Hematopoietic multipotent progenitor cell treated with erythropoietin and hydrocortisone succinate and interleukin-3 and kit ligand, for 15 days (in vitro differentiated cells): ENCODE measurements at regions not wholly inside any gene's neighbourhood (a gene's known extent, or its start where the extent isn't known, plus 50 kb on each side); places are given as distances from the start of the nearest gene placed in this dataset.
"Not testable (repeated sequence)": the region's sequence is repeated elsewhere in the genome, so short reads cannot be mapped to it uniquely, and the experiment has no call there.

Source experiments
- DNase-seq: peaks from one replicate; pipeline ENCODE4 v3.0.0-alpha.2; 2015; ENCODE audit warnings: low spot score

DNA sequence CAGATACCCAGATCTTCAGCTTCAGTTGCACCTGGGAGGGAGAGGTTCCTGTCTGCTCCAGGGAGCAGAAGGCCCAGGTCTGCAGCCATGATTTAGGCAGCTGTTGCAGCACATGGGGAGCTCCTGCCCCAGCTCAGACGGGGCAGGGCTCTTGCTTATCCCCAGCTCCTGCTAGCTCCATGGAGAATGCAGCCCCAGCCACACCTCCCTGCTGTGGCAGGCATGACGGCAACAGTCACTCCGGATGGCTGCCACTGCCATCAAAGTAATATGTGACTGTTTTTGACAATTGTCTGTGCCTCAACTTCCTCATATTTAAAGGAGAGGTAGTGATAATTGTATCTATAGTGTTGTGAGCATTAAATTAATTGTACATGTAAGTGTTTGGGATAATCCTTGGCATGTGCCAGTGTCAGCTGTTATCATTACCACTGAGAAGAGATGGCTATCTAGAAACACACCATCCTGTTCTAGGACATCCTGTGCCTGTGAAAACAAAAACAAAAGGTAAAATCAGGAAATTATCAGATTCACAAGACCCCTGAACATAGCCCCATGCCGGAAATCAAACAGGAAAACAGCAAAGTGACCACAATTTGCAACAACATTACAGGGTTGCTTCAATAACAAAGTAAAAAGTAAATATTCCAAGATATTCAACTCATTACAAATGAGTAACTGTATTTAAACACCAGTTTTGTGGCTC, 1048.8 kb upstream of the ACO1 start:
- no peak for DNase-seq

DNA sequence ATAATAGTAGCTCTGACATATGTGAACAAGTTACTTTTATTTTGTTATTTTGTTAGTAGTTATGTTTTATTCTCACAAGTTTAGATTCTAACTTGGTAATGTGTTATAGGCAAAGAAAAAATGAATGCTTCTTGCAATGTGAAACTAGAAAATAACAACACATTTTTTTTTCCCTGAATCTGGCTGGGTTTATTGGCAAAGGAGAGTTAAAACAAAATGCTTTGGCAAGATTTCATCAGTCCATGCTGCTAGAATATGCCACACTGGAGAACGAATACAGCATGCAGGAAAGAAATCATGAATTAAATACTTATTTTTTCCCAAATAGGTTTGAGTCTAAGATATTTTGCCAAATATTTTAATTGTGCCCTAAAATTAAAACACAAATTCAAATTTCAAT, 1048.1 kb upstream of the ACO1 start:
- no peak for DNase-seq

DNA sequence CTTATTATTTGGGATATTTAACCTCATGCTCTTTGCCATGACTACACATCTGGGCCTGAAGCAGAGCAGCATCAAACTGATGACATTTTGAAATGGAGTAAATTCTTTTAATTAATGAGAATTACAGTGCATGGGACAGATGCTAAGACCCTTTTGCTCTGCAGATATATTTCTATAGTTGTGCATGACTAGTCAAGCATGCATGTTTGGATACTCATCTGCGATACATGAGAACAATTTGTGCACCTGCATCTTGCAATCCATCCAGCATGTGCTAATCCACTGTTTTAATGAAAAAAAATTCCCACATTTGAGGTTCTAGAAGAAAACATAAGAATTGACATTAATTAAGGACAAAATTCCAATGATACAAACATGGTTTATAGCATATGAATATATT, 1047.6 kb upstream of the ACO1 start:
- no peak for DNase-seq

DNA sequence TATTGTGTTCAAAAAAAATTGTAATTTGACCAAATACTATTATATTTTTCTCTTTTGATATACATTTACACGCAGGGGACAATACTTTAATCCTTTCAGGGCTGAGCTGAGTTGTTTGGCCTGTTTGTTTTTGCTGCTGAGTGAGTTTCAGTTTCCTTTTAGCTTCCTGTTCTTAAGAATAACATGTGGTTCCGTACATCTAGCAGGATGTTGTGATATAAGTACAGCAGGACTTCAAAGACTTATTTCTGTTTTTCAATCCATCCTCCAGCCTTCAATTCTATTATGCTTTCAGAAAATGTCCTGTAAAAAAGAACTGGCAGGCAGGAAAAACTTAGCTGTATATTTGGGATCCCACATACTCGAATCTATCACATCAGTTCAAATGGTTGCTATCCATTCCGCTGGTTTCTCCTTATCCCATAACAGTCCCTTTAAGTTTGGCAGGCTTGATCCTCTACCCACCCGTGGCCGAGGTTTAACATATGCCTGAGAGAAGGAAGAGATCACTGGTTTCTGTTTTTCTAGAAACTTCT, 1037.3 kb upstream of the ACO1 start:
- DNase-seq: no peak

DNA sequence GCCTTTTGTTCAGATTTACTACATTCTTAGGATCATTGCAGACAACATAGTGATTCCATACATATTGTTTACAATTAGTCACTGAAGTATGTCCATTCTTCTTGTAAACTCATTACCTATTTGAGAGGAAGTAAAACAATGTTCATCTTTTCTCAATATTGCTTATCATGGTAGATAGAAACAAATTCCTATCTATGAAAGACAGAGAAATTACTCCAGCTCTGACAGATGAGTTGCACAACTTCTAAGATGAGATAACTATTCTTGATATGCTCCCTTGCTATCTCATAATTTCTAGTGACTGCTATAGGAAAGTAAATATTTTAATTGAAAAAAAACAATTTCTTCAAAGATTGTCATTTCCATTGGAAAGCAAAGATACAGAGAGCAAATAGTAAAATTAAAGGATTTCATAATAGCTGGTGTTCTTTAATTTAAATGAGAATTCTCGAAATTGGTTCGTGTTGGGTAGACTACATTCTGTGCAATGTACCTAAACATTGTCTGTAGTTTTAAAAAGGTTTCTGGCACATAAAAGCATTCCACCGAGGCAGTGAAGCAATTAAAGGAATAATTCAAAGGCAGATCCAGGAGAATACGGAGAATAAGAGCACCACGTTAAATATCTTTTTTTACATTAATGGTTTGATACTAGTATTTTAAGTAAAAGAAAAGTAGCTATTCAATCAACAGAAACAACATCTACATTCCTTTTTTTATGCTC, 1029.1 kb upstream of the ACO1 start:
- DNase-seq: no peak

DNA sequence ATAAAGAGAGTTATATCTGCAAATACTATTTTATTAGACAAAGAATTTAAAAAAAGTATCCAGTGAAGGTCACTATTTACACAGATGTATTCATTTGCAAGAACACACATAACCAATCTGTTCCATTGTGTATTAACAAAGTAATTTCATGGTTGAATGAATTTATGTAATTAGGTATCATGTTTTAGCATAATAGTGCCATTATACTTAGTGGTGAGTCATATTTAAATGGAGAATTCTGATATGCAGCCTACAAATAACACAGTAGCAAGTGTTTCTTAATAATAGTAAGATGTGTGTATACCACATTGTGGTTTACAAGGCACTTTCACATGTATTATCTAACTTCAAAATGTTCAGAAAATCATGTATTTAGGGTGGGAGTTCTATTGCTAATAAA, 1028.5 kb upstream of the ACO1 start:
- DNase-seq: no peak

DNA sequence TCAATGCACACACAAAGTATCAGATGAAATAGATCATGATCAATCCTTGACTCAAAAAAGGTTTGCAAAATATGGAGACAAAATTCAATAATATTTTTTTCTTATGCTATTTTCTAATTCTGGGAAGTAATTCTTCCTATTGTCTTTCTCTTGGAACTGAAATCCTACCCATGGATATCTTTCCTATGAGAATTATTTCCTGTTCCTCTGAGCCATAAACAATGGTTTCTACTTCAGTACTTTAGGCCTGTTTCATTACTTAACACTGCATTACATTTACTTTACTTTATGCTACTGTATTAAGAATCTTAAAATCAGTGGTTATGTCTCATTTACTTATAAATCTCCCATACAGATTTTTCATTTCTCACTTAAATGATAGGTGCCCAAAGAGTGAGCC, 1025.4 kb upstream of the ACO1 start:
- no peak for DNase-seq

DNA sequence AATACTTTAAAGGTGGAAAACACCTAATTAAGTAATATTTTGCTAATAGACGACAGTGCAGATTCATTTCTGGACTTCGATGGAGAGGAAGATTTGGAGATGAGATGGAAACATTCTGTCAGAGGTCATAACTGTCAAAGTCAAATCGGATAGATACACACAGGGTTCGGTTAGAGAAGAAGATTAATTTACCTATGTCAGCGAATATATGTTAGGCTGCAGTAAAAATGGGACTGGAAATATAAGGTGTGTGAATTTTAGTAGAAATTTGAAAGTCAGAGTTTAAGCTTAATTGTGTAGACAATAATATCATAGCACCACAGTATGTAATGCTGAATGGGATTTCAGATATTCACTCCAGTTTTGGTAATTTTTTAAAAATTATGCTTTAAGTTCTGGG, 1020.3 kb upstream of the ACO1 start:
- DNase-seq: no peak

DNA sequence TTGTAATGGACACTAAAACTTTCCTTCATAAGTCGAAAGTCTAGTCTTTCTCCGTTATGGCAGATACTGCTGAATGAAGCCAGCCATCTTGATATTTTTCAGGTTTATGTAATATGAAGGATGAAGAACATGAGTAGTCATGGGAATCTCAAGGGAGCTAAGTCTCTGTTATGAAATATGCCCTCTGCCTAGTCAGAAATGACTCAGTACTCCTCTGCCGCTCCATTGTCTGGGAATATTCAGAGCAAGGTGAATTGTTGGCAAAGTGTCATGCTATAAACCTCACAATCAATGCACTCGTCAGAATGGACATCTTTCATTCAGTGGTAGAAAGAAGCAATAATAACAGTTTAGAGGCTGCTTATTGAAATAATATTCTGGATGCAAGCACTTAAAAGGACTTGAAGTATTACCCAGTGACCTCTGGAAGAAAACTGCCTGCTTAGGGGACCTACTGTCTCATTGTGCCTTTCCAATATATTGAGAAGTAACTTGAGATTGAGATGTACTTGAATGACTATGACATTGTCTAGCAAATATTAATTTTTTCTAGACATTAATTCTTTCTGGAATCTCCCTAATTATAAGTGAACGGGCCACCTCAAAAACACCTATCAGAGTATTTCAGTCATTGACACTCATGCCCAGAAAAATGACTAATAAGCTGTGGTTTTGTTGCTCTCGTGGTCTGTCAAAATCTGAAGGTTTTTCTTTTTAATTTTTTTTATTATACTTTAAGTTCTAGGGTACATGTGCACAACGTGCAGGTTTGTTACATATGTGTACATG, 1011.5 kb upstream of the ACO1 start:
- no peak for DNase-seq

DNA sequence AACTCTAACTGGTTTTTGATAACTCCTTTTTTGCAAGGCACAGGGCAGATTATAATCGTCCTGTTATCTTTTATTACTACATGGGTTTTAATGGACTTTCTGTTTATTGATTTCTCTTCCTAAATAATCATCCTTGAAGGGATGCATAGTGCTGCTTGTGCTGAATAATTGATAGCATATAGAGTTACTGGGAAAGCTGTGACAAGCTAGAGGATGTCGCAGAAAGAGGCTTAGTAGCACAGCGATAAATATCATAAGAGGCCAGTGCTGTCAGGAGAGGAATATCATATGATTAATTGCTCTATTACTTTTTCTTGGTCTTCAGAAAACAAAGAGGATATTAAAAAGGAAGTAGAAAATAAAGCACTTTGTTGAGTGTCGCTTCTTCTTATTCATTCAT, 1007.1 kb upstream of the ACO1 start:
- DNase-seq: no peak

DNA sequence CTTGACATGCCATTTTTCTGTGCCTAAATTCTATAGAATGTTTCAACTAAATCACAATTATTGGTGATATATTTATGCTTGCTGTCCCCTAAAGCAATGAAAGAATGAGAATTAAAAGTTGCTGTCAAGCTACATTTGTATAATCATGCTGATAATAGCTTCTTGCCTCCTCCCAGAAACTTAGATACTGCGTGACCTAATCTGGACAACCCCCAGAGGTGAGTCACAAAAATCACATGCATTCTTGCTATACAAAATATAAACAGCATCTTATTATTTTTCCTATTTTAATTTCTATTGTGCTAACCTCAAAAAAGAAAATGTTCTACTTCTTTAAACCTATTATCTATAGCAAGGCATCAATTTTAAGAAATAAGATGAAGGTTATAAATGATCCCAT, 995.8 kb upstream of the ACO1 start:
- no peak for DNase-seq

DNA sequence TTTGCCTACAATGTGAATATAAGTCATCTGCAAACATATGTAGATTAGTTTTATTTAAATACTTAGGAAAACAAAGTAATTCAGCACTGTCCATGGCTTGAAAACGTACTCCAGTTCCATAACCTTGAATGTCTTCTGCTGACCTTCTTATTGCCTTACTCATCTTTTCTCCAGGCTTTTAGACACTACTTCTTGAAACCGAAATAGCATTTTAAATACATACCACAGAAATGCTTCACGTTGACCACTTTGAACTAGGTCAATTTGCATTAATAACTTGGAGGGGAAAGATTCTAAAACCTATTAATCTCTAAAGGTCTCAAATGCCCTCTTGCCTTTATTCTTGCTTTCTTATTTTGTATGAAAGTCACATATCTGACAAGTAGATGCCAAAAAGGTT, 995.4 kb upstream of the ACO1 start:
- DNase-seq: no peak

DNA sequence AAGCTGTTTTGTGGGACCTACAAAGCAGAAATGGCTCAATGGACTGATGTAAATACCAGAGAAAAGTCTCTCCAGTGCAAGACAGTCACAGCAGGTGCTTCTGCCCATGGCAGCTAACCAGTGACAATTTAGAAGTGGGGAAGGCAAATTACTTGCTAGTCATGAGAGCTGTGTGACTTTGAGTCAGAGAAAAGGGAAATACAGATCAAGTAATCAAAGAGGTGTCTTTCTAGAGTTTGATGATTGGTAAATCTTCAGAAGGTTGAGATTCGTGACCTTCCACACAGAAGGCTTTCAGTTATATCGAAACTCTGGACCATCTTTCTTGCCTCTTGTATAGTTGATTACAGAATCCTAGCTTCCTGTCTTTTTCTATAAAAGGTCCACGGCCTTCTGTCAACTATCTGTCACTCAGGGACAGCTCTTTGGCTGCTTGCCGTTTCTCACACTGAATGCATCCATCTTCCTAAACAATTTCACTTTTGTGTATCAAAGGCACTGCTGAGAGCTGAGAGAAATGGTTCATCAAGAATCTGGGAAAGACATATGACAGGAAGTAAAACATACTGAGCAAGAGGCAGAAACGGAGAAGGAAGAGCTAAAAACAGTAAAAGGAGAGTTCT, 993.9 kb upstream of the ACO1 start:
- DNase-seq: no peak

DNA sequence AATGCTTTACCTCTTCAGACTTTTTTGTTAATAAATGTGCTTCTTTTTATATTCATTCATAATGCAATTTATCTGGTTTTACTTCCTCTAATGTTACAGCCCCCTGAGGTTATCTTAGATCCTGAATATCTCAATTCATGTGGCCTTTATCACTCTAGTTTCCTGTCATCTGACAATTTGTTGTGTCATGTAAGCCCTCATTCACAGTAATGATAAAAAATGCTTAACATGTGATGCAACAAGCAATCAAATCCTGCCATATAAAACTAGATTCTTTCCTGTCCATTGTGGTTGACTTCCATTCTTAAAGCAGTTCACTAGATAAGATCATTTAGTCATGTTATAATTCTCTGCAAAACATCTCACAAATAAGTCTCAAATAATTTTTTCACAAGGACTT, 991.2 kb upstream of the ACO1 start:
- DNase-seq: no peak

DNA sequence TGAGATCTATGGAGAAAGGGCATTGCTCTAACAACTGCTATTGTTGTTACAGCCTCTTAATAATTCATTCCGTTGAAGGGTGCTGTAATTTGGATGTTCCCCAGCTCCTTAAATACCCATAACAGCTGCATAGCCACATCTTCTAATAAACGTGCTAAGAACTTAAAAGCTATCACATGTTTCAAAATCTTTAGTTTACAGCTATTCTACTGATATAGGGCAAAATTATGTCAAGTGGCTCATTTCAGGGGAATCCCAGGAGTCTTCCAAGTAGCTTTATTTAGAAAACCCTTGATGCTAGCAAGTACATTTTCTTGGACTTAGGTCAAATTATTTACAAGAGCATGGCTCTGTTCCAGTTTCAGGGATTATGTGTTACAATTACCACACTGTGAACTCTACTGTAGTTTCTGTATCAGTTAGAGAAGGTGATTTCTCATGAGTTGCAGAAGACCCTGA, 990.4 kb upstream of the ACO1 start:
- DNase-seq: no peak

DNA sequence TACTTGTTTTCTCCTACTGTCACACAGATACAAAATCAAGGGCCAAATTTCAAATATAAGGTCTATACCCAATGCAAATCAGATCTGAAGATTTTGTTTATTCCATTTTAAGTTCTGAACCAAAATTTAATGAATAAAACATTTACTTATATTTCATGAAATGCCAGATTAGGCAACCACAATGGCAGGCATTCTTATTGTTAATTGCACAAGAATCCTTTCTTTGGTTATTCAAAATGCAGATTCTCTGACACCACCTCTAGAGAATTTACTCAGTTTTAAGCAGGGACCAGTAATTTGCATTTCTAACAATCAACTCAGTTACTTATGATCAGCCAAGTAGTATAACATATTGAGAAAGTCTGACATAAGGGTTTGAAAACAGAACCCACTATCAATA, 972.4 kb upstream of the ACO1 start:
- DNase-seq: no peak

DNA sequence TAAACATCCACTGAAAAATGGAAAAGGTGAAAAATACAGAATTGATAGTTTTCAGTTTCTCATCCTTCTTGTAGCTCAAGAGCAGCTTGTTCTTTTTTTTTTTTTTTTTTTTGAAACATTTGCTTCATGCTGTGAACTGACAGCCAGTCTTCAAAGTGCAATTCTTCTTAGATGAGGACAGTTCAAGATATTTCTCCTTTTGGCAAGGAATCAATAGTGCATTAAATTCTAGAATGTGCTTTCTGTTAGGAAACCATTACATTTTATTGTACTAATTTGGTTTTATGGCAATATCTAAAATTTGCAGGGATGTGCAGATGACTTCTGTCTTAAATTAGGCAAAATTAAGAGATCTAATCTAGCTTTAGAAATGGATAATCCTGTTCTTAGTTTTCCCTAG, 969.3 kb upstream of the ACO1 start:
- DNase-seq: no peak

DNA sequence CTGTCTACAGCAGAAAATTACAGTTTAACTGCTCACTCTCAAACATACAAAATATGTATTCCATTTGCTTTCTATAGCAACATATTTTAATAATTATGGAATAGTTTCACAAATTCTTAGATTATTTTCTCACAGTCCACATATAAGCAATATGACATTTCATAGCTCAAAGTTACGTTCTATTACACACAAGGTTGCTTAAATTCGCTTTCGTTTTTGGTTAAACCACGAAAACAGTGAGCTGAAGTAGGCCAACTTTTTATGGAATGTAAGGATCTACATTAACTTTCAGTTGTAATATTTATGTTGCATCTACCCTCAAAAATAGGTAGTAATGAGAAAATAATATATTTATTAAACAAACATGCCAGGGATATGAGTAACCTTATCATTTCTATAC, 966.0 kb upstream of the ACO1 start:
- no peak for DNase-seq

DNA sequence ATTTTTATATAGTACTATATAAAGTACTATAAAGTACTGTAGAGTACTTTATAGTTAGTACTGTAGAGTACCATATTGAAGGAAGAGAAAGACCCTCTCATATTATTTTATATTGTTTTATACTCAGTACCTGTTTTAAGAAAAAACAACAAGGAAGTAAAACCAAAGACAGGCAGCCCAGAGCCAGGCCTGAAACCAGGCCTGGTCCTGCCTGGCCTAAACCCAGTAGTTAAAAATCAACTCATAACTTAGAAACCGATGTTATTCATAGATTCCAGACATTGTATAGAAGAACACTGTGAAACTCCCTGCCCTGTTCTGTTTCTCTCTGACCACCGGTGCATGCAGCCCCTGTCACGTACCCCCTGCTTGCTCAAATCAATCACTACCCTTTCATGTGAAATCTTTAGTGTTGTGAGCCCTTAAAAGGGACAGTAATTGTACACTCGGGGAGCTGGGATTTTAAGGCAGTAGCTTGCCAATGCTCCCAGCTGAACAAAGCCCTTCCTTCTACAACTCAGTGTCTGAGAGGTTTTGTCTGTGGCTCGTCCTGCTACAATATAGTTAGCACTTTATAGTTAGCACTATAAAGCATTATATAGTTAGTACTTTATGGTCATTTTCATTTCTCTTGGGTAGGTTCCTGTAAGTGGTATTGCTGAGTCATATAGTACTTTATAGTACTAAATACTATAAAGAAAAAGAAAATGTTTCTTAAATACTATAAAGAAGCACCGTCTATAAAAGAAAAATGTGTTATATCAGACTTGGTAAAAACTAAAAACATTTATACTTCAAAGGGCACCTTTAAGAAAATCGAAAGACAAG, 940.6 kb upstream of the ACO1 start:
- not testable (repeated sequence) for DNase-seq

DNA sequence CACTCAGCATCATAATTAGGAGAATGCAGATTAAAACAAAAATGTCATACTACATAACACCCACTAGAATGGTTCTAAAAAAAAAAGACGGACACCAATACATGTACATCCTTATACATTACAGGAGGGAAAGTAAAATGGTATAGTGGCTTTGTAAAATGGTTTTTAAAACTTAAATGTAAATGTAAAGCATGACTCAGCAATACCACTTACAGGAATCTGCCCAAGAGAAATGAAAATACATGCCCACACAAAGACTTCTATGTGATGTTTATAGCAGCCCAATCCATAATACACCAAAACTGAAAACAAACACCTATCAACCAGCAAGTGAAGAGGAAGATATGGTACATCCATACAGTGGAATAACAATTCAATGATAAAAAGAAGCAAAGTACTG, 939.1 kb upstream of the ACO1 start:
- DNase-seq: no peak

DNA sequence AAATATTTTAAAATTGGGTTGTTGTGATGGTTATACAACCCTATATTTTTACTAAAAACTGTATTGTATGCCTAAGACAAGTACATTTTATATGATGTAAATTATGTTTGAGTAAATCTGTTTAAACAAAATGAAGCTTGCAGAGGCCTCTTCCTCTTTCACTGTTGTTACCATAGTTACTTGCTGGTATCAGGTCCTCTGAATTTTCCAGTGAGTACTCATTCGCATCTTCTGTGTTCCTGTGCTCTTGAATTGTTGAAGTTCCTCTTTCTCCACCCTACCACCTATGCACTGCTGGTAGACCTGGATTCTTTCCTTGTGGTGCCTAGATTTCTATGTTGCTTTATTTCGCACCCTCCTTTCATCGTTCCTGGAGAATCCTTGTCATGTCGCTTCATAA, 938.5 kb upstream of the ACO1 start:
- DNase-seq: no peak

DNA sequence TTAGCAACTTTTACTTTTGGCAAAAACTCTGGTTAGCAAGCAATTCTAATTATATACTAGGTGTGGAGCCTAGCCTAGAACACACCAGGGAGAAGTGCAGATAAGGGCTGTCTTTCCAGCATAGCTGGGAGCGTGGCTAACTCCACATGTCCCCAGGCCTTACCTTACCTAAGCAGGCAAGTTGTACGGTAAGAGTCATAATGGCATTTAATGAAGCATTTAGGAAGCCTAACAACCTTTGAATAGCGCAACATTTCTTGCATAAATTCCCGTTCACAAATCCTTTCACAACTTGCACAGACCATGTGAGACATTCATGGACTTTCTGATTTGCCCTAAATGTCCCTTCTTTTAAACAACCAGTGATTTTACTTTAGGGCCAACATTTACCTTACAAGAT, 917.4 kb upstream of the ACO1 start:
- no peak for DNase-seq
